Activated CD4-positive, alpha-beta T cell treated with anti-CD3 and anti-CD28 coated beads, Interleukin-2, amount 10 ng/mL, durations not matched to agents 24 days and 14 days (primary cell): ENCODE measurements at regions not wholly inside any gene's neighbourhood (a gene's known extent, or its start where the extent isn't known, plus 50 kb on each side); places are given as distances from the start of the nearest gene placed in this dataset.

Experiments used
- DNase-seq: peaks from one replicate; pipeline ENCODE4 v3.0.0; 2022
- H3K27ac Mint-ChIP-seq: one replicate; pipeline ENCODE4 v1.8.0; 2022; ENCODE audit warnings: mild to moderate bottlenecking, mixed read lengths
- H3K27me3 Mint-ChIP-seq: one replicate; pipeline ENCODE4 v1.8.0; 2022; ENCODE audit warnings: mixed read lengths
- H3K36me3 Mint-ChIP-seq: one replicate; pipeline ENCODE4 v1.8.0; 2022; ENCODE audit warnings: low read depth, mild to moderate bottlenecking, mixed read lengths
- H3K4me1 Mint-ChIP-seq: one replicate; pipeline ENCODE4 v1.8.0; 2021; ENCODE audit warnings: mixed read lengths
- H3K4me3 Mint-ChIP-seq: one replicate; pipeline ENCODE4 v1.8.0; 2022; ENCODE audit warnings: mild to moderate bottlenecking, moderate library complexity, mixed read lengths
- H3K9me3 Mint-ChIP-seq: one replicate; pipeline ENCODE4 v1.8.0; 2021; ENCODE audit warnings: mixed read lengths
- intact Hi-C: fragments of 100-400 bp; cut with micrococcal nuclease; formaldehyde crosslinking; loops from one replicate; pipeline ENCODE4 v1.15.1; 2023

DNA sequence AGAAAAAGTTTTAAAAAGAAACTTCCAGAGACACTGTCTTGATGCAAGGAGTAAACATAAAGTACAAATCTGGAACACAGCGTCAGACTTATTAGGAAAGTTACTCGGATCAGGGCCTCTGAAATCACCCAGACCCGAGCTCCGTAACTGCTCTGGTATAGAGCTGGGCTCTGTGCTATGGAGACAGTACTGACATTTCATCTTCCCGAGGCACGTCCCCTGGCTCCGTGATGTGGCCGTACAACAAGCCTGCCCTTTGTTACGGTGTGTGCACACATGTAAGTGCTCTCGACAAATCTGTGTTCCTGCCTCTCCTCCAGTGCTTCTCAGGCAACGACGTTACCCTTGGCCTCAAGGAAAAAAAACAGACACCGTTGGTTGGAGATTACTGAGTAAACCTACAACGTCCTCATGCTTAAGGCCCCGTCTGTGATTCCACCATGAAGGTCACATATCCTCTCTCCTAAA lies 107.0 kb upstream of the IRF2BP2 start:
- no peaks in the 10 kb centered on the region for H3K36me3 Mint-ChIP-seq
- no peak for DNase-seq
- H3K4me1 Mint-ChIP-seq: peaks cover 27% of the 10 kb centered on the region
- H3K9me3 Mint-ChIP-seq: no peaks in the 10 kb centered on the region
- intact Hi-C loops: no loop called here
- no peak overlapping the region for H3K27ac Mint-ChIP-seq
- no peaks in the 10 kb centered on the region for H3K27me3 Mint-ChIP-seq
- H3K4me3 Mint-ChIP-seq: no peak overlapping the region

DNA sequence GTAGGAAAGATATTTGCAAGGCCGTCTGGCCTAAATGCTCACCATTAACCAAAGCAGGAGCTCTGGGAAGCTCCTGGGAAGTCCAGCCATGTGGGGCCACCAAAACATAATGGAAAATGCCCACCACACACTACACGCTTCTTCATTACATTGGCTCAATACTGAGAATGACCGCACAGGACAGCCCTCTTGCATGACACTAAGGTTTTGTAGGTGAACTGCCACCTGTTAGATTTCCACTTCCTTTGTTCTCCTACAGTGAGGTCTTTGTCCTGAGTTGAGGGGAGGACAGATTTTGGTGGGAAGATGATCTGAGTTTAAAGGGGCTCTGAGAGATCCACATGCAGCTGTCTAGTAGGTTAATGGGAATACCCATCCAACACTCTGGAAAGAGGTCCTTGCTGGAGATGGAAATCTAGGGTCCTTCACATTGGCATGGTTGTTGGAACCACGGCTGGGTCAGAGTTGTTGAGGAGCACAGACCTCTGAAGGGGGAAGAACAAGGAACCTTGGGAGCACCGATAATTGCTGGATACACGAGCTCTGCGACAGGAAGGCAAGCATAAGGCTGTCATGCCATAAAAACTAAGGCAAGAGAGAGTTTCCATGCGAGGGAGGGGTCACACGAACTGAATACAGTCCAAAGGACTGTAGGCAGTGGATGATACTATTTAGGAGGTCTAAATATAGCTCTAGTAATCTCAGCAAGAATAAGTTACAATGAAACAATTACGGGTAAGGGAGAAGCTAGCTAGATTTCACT lies 105.5 kb upstream of the IRF2BP2 start:
- H3K27ac Mint-ChIP-seq: peak overlapping the region; percentile 25

DNA sequence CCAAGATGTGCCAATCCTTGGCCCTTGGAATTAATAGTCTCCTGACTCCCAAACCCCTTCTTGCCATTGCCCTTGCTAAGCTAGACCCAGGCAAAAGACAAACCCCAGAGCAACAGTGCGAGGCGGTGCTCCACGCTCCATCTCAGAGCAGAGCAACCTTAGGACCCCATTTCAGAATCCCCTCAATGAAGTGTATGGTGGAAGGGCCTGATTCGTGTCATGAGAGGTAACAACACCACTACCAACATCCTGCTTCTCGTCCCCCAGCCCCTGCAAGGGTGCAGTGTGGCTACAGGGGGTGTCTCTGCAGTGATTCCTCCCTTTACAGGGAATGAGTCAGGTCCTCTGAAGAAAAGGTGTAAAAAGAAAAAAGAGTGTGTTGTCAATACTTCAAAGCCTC lies 103.9 kb upstream of the IRF2BP2 start:
- H3K27me3 Mint-ChIP-seq: no peaks in the 10 kb centered on the region
- intact Hi-C loops: no loop called here

More for the DNA sequence above, 105.5 kb upstream of the IRF2BP2 start:
- Mint-ChIP-seq H3K4me1 (peaks cover 14% of the 10 kb centered on the region), H3K36me3 (no peaks in the 10 kb centered on the region), H3K4me3 (no peak overlapping the region), H3K9me3 (no peaks in the 10 kb centered on the region), H3K27me3 (no peaks in the 10 kb centered on the region)
- intact Hi-C loops: no loop called here
- DNase-seq: no peak

DNA sequence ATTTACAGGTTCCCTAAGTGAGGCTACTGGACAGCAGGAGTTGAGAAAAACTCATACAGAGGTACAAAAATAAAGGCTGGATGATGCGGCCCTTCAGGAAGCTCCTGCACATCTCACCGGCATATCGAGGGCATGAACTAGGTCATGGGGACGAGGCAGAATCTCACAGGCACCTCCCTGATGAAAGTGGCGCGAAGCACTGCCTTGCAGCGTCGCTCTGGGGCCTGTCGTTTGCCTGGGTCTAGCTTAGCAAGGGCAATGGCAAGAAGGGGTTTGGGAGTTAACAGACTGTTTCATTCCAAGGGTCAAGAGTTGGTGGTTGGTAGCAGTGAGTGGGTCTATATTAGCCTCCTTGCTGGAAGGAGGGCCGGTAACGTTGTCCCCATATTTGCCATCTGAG lies 103.5 kb upstream of the IRF2BP2 start:
- DNase-seq: no peak
- H3K27ac Mint-ChIP-seq: no peak overlapping the region
- peaks cover 11% of the 10 kb centered on the region for H3K4me1 Mint-ChIP-seq
- no peaks in the 10 kb centered on the region for H3K36me3 Mint-ChIP-seq
- peaks cover 6% of the 10 kb centered on the region for H3K9me3 Mint-ChIP-seq
- no peak overlapping the region for H3K4me3 Mint-ChIP-seq
- H3K27me3 Mint-ChIP-seq: no peaks in the 10 kb centered on the region
- intact Hi-C loops: no loop called here

More for the DNA sequence above, 103.9 kb upstream of the IRF2BP2 start:
- H3K9me3 Mint-ChIP-seq: peaks cover 4% of the 10 kb centered on the region
- H3K27ac Mint-ChIP-seq: no peak overlapping the region
- H3K36me3 Mint-ChIP-seq: no peaks in the 10 kb centered on the region
- DNase-seq: no peak
- peaks cover 9% of the 10 kb centered on the region for H3K4me1 Mint-ChIP-seq
- H3K4me3 Mint-ChIP-seq: no peak overlapping the region

DNA sequence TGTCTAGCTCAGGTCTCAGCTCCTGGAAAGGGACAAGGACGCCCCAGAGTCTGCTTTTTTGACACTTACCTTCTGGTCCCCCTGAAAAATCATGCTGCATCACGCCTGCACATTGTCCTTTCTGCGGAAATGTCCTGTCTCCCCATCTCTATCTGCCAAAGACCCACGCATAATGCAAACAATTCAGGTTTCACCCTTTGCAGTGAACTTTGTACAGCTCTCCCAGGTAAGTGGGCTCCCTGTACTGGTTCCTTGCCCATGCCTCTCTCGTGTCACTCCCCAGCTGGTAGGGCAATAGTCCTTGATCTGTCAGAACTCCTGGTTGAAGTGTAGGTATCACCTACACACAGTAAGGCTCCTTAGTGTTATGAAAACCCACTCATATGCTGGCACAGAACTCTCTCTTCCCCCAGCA lies 102.9 kb upstream of the IRF2BP2 start:
- Mint-ChIP-seq H3K27ac (no peak overlapping the region), H3K9me3 (peaks cover 9% of the 10 kb centered on the region), H3K4me3 (no peak overlapping the region)

DNA sequence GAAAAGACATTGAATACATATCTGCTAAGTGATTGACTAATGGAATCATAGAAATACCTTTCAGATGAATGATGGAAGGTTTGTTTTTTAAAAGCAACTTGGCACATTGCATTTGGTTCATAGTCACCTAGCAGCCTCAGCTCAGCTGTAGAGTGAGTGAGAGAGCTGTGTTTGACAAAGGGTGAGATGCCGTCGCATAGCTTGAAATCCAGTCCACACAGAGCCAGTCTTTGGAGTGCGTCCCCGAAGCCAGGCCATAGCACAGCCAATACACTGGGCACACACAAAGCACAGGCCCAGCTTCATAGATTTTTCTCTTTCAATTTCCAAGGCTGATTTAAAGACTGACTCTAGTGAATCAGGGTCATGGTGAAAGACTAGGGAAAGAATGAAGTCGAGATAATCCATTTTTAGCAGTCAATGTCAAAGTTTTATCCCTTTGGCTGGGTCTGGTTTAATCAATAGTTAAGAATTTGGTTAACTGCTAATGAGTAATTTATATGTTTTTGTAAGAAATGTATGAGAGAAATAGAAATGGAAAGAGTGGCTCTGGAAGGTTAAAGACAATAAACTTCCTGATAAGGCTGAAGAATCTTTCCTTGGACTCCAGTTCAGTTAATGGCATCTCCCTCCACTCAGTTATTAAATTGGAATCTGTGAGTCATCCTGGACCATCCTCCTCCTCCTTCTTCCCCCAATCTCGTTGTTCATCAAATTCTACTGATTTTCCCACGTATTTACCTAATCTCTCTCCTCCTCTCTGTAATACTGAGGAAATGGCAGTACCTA lies 101.2 kb upstream of the IRF2BP2 start:
- H3K27ac Mint-ChIP-seq: no peak overlapping the region
- DNase-seq: no peak
- H3K36me3 Mint-ChIP-seq: no peaks in the 10 kb centered on the region
- intact Hi-C loops: no loop called here
- peaks cover 9% of the 10 kb centered on the region for H3K9me3 Mint-ChIP-seq
- no peak overlapping the region for H3K4me3 Mint-ChIP-seq
- H3K4me1 Mint-ChIP-seq: peaks cover 10% of the 10 kb centered on the region
- no peaks in the 10 kb centered on the region for H3K27me3 Mint-ChIP-seq

More for the DNA sequence above, 102.9 kb upstream of the IRF2BP2 start:
- no peaks in the 10 kb centered on the region for H3K27me3 Mint-ChIP-seq
- H3K4me1 Mint-ChIP-seq: peaks cover 11% of the 10 kb centered on the region
- no peak for DNase-seq
- no peaks in the 10 kb centered on the region for H3K36me3 Mint-ChIP-seq
- intact Hi-C loops: no loop called here

- Mint-ChIP-seq H3K27me3 (no peaks in the 10 kb centered on the region), H3K9me3 (peaks cover 9% of the 10 kb centered on the region), H3K4me1 (peaks cover 13% of the 10 kb centered on the region), H3K27ac (no peak overlapping the region), H3K36me3 (no peaks in the 10 kb centered on the region), H3K4me3 (no peak overlapping the region)
- intact Hi-C loops: no loop called here
- no peak for DNase-seq
Observed at GRCh38 chr1:234710381-234710780, 100.4 kb upstream of the IRF2BP2 start.

GRCh38 chr1:234709473-234710228 lies 99.7 kb upstream of the IRF2BP2 start:
- H3K27me3 Mint-ChIP-seq: no peaks in the 10 kb centered on the region
- no peak overlapping the region for H3K4me3 Mint-ChIP-seq
- intact Hi-C loops: loop anchor here (5.0 kb wide), 1 partner anchor 37 kb away; no protein-coding TSS in a partner anchor

DNA sequence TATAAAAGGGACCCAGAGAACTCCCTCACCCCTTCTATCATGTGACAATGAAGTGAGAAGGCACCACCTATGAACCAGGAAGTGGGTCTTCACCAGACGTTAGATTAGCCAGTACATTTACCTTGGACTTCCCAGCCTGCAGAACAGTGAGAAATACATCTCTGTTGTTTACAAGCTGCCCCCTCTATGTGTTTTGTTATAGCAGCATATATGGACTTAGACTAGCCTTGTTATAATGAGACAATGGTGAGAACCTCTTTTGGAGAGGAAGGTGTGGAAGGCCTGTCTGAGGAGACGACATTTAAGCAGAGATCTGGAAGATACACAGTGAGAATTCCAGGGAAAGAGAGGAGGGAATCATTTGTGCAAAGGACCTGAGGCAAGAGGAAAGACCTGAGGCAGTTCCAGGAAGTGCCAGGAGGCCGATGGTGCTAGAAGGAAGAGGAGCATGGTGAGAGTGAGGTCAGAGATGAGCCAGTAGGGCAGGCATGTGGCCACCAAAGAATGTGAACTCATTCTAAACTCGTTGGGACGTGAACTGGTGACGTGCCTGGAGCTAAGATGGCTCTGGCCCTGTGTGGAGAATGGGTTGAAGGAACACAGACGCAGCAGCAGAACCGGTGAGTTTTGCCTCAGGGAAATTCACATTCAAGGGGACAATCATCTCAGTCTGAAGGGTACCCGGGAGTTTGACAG lies 98.9 kb upstream of the IRF2BP2 start:
- no peaks in the 10 kb centered on the region for H3K36me3 Mint-ChIP-seq
- peaks cover 12% of the 10 kb centered on the region for H3K4me1 Mint-ChIP-seq
- DNase-seq: no peak
- H3K27ac Mint-ChIP-seq: peak overlapping the region; percentile 42
- H3K9me3 Mint-ChIP-seq: peaks cover 15% of the 10 kb centered on the region
- H3K4me3 Mint-ChIP-seq: no peak overlapping the region
- H3K27me3 Mint-ChIP-seq: peaks cover 3% of the 10 kb centered on the region
- intact Hi-C loops: loop anchor here (5.0 kb wide), 1 partner anchor 37 kb away; no protein-coding TSS in a partner anchor

More at GRCh38 chr1:234709473-234710228, 99.7 kb upstream of the IRF2BP2 start:
- H3K9me3 Mint-ChIP-seq: peaks cover 9% of the 10 kb centered on the region
- peak overlapping the region; percentile 42 for H3K27ac Mint-ChIP-seq
- no peak for DNase-seq
- H3K36me3 Mint-ChIP-seq: no peaks in the 10 kb centered on the region
- H3K4me1 Mint-ChIP-seq: peaks cover 13% of the 10 kb centered on the region

DNA sequence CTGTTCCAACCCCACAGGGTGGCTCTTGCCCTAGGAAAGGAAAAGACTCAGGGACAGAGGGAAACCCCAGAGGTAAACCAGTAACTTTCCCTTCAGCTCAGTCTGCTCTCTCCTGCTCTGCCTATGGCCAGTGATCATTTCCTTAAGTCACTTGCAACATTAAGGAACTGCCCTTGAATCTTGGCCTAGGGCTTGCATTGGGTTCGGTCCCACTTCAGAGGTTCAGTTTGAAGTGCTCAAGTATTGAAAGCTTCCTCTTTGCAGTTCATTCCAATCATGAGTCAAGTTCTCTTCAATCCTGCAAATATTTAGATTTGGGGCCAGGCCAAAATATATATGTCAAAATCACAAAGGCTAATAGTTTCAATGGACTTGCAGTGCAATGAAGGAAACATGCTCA lies 97.7 kb upstream of the IRF2BP2 start:
- DNase-seq: no peak
- H3K27me3 Mint-ChIP-seq: peaks cover 3% of the 10 kb centered on the region
- peaks cover 12% of the 10 kb centered on the region for H3K4me1 Mint-ChIP-seq
- H3K4me3 Mint-ChIP-seq: no peak overlapping the region
- intact Hi-C loops: loop anchor here (5.0 kb wide), 1 partner anchor 35 kb away; no protein-coding TSS in a partner anchor
- H3K9me3 Mint-ChIP-seq: peaks cover 18% of the 10 kb centered on the region
- no peaks in the 10 kb centered on the region for H3K36me3 Mint-ChIP-seq
- H3K27ac Mint-ChIP-seq: no peak overlapping the region

- Mint-ChIP-seq H3K4me3 (no peak overlapping the region), H3K27ac (no peak overlapping the region), H3K4me1 (peaks cover 12% of the 10 kb centered on the region)
Observed at GRCh38 chr1:234706931-234707330, 97.0 kb upstream of the IRF2BP2 start.

DNA sequence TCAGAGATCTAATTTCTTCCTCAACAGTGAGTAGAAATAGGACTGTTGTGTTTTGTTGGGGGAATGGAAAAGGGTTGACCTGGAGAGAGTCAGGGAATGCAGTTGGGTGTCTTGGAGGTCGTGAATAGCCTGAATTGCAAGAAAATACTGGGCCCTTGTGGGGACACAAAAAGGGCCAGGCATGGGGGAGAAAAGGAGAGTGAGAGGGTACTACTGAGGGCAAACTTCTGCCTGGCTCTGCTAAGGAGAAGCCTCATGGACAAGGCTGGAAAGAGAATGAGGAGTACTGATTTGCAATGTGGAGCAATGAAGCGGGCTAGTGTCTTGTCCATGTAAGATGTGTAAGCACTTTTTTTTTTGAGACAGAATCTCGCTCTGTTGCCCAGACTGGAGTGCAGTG lies 96.2 kb upstream of the IRF2BP2 start:
- H3K4me3 Mint-ChIP-seq: no peak overlapping the region
- intact Hi-C loops: loop anchor here (5.0 kb wide), 1 partner anchor 34 kb away; no protein-coding TSS in a partner anchor
- no peak overlapping the region for H3K27ac Mint-ChIP-seq

More at GRCh38 chr1:234706931-234707330, 97.0 kb upstream of the IRF2BP2 start:
- Mint-ChIP-seq H3K27me3 (peaks cover 3% of the 10 kb centered on the region), H3K9me3 (peaks cover 18% of the 10 kb centered on the region), H3K36me3 (no peaks in the 10 kb centered on the region)
- no peak for DNase-seq
- intact Hi-C loops: loop anchor here (5.0 kb wide), 1 partner anchor 35 kb away; no protein-coding TSS in a partner anchor

DNA sequence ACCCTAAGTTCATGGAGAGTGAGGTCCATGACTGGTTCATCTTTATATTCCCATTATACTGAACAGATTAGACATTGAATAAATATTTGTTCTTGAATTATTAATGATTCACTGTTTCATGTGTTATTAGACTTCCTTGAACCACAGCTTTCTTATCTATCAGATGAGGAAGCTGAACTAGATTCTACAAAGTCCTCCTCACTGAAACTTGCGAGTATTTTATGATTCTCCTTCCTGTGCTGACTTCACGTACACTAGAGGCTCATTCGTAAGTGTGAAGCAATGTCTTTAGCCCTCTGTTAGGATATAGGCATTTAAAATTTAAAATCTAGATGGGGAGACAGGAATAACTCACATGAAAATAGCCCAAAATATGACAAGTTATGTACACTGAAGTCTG lies 95.6 kb upstream of the IRF2BP2 start:
- no peaks in the 10 kb centered on the region for H3K36me3 Mint-ChIP-seq
- H3K4me1 Mint-ChIP-seq: peaks cover 12% of the 10 kb centered on the region
- no peak for DNase-seq
- peaks cover 18% of the 10 kb centered on the region for H3K9me3 Mint-ChIP-seq
- H3K4me3 Mint-ChIP-seq: no peak overlapping the region
- intact Hi-C loops: loop anchor here (5.0 kb wide), 1 partner anchor 33 kb away; no protein-coding TSS in a partner anchor
- peaks cover 3% of the 10 kb centered on the region for H3K27me3 Mint-ChIP-seq
- no peak overlapping the region for H3K27ac Mint-ChIP-seq

More for the DNA sequence above, 96.2 kb upstream of the IRF2BP2 start:
- Mint-ChIP-seq H3K9me3 (peaks cover 18% of the 10 kb centered on the region), H3K4me1 (peaks cover 12% of the 10 kb centered on the region), H3K27me3 (peaks cover 3% of the 10 kb centered on the region), H3K36me3 (no peaks in the 10 kb centered on the region)
- DNase-seq: no peak
